ENCODE measurements at regions not wholly inside any gene's neighbourhood (a gene's known extent, or its start where the extent isn't known, plus 50 kb on each side); places are given as distances from the start of the nearest gene placed in this dataset.
"Not testable (repeated sequence)": the region's sequence is repeated elsewhere in the genome, so short reads cannot be mapped to it uniquely, and the experiment has no call there.

GRCh38 chr18:68427951-68428401, 286.9 kb downstream of the TMX3 start:
- no peak for DNase-seq

- no peak for DNase-seq
These were observed 288.1 kb downstream of the TMX3 start for GRCh38 chr18:68426731-68427315.

- no peak for DNase-seq
These were observed 296.0 kb downstream of the TMX3 start for GRCh38 chr18:68418881-68419280.

- no peak for DNase-seq
These were observed 296.6 kb downstream of the TMX3 start for GRCh38 chr18:68418226-68418868.

GRCh38 chr18:68417826-68418225, 297.1 kb downstream of the TMX3 start:
- no peak for DNase-seq

DNA sequence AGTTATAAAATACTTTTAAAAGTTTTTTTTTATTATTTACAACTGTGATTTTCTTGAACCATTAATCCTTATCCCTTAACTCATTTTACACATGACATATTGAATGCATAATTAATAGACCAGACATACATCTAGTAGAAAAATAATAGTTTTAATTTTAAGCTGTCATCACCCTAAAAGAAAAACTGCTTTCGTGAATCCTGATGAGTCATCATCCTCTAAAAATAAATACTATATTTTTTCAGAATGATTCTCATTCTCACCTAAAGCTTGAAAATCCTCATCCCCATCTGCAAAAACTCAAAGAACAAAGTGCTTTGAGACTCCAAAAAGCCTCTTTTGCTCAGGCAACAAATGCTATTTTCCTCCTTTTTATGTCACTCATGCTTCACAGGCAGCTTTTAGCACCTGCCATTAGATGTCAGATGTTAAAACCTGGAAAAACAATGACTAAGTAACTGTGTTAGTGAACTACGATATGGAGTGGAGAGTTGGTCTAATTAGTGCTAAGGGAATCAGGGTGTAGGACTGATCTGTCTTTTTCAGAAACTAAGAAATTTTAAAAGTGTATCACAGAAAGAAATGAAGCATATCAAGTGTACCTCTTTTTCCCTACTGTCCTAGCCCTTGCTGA, 297.6 kb downstream of the TMX3 start:
- DNase-seq = no peak

DNA sequence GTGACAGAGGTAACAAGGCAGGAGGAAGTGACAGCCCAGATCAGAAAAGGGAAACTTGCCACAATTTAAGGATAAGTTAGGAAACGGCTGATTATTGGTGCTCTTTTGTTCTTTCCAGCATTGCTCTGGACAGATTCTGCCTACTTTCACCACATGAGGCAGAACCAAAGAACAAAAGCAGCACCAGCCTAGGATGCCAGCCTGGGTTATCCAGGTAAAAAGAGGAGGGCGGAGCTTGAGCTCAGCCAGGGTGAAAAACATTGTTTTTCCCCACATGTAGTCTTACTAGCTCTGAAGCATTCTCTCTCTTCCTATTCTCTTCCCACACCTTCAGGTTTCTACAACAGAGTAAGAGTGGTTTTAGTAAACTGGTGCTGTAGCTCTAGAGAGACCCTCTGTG, 300.5 kb downstream of the TMX3 start:
- no peak for DNase-seq

DNA sequence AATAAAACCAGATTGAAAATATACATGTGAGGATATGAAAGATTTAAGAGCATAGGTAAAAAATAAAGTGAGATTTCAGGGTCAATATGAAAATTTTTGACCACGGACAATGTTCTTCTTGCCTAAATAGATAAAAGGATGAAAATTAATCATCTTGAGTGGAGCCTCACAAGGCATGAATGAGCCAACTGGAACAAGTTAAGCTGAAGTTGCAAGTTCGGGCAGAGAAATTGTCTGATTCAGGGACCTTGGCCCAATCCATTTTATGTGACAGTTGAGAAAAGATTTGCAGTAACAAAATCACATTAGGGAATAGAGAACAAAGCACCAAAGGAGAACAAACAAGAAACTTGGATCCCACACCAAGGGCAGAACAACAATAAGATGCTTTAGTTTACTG, 305.3 kb downstream of the TMX3 start:
- no peak for DNase-seq

GRCh38 chr18:68406761-68407160, 308.1 kb downstream of the TMX3 start:
- DNase-seq = no peak

- DNase-seq = no peak
These were observed 312.1 kb downstream of the TMX3 start for GRCh38 chr18:68402784-68403183.

DNA sequence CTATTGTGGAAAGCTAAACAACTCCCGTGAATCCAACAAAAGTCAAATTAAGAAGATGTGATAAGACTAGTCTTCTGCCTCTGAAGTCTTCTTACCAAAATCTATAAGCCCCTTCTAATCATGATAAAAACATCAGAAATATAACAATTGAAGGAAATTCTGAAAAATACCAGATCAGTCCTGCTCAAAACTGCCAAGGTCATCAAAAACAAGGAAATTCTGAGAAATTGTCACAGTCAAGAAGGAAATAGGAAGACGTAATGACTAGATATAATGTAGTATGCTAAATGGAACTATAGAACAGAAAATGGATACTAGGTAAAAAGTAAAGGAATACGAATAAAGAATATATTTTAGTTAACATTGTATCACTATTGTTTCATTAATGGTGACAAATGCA, 314.0 kb downstream of the TMX3 start:
- no peak for DNase-seq

DNA sequence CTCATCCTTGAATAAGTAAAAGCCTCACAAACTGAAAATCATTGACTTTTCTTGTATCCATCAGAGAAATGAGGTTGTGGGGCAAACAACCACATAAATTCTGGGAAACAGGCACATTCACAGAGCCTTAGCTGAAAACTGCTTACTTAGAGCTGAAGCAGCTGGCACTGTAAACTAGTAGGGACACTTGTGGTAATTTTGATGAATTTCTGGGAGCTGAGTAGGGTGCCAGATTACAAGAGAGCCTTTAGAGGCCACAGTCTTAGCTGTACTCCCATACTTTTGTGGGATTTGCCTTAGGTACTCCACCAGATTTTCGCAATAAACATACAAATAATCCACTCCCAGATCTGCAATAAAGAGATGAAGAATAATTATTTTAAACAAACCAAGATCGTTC, 315.2 kb downstream of the TMX3 start:
- no peak for DNase-seq

DNA sequence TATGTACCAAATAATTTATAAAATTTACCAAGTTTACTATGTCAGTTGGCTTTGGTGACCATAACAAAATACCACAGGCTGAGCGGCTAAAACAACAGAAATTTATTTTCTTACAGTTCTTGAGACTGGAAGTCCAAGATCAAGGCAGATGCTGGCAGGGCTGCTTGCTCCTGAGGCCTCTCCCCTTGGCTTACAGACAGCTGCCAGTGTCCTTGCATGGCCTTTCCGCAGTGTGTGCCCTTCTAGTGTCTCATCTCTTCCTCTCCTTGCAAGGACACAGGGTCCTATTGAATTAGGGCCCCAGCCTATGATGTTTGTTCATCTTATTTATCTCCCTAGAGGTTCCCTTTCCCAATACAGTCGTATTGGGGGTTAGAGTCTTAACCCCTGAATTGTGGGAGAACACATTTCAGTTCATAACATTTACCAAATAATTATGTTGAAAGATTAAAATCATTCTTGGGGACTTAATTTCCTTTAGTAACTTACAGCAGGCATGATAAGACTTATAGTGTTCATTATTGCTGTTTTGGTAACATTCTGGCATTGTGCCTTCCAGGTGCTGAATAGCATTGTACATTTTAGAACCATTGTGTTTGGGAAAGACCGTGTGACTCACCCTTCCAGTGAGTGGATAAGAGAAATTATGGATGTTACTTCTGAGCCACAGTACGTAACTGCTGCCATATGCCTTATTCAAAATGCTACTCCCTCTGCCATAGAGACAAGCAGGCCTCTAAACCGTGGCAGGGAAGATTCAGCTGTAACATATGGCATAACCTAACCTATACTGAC, 317.5 kb downstream of the TMX3 start:
- no peak for DNase-seq

GRCh38 chr18:68394705-68395104, 320.2 kb downstream of the TMX3 start:
- DNase-seq = no peak

GRCh38 chr18:68391801-68392200, 323.1 kb downstream of the TMX3 start:
- DNase-seq = no peak

GRCh38 chr18:68387246-68387645, 327.7 kb downstream of the TMX3 start:
- DNase-seq = no peak

DNA sequence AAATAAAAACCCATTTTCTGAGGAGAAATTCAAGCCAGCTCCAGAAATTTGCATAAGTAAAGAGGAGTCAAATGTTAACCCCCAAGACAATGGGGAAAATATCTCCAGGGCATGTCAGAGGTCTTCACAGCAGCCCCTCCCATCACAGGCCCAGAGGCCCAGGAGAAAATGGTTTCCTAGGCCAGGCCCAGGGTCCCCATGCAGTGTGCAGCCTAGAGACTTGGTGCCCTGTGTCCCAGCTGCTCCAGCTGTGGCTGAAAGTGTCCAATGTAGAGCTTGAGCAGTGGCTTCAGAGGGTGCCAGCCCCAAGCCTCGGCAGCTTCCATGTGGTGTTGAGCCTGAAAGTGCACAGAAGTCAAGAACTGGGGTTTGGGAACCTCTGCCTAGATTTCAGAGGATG, 330.9 kb downstream of the TMX3 start:
- not testable (repeated sequence) for DNase-seq

- no peak for DNase-seq
These were observed 338.0 kb downstream of the TMX3 start for GRCh38 chr18:68376926-68377325.

DNA sequence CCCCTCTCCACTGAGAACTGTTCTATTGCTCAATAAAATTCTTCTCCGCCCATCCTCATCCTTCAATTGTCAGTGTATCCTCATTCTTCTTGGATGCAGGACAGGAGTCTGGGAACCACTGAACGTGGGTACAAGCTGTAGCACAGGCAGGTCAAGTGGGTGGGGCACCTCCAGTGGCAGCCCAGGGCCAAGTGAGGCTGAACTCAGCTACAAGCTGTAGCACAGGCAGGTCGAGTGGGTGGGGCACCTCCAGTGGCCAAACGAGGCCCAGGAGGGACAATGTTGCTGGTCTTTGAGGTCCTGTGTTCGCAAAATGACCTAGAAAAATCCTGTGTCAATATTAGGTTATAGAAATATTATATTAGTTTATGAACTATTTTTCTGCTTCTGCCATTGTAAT, 352.0 kb downstream of the TMX3 start:
- no peak for DNase-seq

DNA sequence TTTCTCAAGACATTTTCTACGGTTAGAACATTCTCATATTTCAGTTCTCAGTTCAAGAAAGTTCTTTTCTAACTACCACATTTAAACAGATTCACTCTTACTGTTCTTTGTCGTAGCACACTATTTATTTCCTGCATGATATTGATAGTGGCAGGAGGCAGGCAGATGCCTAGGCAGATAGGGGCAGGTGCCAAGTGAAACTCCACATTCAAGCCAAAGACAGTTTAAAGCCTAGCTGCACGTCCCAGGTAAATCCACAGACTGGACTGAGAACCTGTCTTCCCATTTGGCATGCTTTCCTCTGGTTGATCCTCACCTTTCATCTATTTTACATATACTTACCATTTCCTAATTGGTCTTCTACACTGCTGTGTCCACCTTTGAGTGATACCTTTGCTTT, 359.3 kb downstream of the TMX3 start:
- no peak for DNase-seq

DNA sequence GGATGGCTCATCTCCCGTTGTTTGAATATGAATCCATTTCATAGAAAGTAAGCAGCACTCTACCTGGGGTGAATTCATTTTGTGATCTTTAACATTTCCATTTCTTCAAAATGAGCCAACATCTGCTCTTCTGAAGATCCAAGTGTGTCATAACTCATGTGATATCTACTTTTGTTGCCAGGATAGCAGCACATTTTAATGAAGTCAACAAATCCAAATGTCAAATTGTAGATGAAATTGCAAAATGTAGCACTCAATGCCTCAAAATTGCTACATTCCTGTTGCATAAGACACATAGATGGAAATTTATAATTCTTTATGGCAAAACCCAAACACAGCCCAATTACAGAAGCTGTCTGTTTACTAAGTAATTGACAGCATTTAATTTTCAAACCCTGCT, 360.7 kb downstream of the TMX3 start:
- DNase-seq = no peak

- no peak for DNase-seq
These were observed 372.8 kb downstream of the TMX3 start for GRCh38 chr18:68342039-68342659.

DNA sequence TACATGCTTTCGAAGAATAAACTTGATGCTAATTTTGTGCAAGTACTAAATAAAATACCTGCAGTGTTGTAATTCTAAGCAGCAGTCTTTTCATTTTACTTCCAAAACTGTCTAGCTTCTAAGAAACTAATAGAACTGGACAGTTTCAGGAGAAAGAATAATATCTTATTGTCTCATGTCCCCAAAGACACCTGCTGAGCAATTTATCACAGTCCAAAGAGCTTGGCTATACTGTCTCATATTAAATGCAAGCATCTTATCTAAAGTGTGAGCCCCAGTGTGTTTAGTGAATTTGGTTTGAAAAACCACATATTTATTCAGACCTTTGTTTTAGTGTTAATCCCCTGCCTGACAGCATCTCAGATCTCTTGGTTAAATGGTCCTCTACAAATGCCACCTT, 374.3 kb downstream of the TMX3 start:
- no peak for DNase-seq

Measured in activated CD4-positive, alpha-beta T cell treated with anti-CD3 and anti-CD28 coated beads, Interleukin-10, Interleukin-2, amounts not matched to agents 100 ng/mL and 50 ng/mL, durations not matched to agents 16 hours and 8 hours (primary cell).